Fibroblast of mammary gland (primary cell): ENCODE measurements at regions not wholly inside any gene's neighbourhood (a gene's known extent, or its start where the extent isn't known, plus 50 kb on each side); places are given as distances from the start of the nearest gene placed in this dataset.
"Not testable (repeated sequence)": the region's sequence is repeated elsewhere in the genome, so short reads cannot be mapped to it uniquely, and the experiment has no call there.

ENCODE experiments used
- DNase-seq: peaks from one replicate; pipeline ENCODE4 v3.0.0-alpha.2; 2010; ENCODE audit warnings: low read depth
- H3K4me3 ChIP-seq: 2 replicates; pipeline ENCODE4 v1.5.1; 2011; ENCODE audit warnings: low read depth, mild to moderate bottlenecking, low read length, moderate library complexity; ENCODE audit not compliant: control insufficient read depth
- TF ChIP-seq, protein P1 (sequence below): conservative IDR thresholded peaks from 2 replicates; pipeline ENCODE4 v1.5.1; 2011; ENCODE audit warnings: low read depth, low read length, inconsistent platforms; ENCODE audit not compliant: control insufficient read depth, insufficient read depth

DNA sequence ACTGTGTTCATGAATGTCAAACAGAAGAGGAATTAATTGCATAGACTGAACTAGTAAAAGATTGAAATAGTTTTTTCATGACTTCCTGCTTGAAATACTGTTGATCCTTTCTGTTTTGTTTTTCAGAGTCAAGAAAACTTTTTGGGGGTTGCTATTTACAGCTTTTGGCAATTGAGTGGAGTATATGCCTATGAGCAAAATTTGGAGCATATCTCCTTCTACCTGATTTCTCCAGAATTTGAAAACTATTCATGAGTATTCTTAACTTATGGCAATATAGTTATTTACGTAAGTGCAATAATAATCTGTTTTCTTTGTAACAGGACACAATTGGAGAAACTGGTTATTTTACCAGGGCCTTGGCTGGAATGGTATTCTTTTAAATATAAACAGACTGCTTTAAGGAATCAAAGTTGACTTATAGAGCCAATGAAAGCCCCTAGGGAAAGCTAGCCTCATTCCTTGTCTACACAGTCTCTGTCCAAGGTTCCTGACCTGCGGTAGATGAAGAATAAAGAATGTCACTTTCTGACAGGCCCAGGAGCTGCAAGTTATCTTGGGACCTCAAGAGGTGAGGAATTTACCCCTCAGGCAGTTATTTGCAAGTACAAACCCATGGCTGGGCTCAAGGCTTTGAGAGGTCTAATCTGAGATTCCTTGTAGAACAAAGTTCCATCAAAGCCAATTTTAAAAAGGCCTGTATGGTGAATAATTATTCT is 193.5 kb upstream of the NDUFV2 start:
- DNase-seq, result no peak
- TF ChIP-seq, protein P1, sequence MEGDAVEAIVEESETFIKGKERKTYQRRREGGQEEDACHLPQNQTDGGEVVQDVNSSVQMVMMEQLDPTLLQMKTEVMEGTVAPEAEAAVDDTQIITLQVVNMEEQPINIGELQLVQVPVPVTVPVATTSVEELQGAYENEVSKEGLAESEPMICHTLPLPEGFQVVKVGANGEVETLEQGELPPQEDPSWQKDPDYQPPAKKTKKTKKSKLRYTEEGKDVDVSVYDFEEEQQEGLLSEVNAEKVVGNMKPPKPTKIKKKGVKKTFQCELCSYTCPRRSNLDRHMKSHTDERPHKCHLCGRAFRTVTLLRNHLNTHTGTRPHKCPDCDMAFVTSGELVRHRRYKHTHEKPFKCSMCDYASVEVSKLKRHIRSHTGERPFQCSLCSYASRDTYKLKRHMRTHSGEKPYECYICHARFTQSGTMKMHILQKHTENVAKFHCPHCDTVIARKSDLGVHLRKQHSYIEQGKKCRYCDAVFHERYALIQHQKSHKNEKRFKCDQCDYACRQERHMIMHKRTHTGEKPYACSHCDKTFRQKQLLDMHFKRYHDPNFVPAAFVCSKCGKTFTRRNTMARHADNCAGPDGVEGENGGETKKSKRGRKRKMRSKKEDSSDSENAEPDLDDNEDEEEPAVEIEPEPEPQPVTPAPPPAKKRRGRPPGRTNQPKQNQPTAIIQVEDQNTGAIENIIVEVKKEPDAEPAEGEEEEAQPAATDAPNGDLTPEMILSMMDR, result no peak

DNA sequence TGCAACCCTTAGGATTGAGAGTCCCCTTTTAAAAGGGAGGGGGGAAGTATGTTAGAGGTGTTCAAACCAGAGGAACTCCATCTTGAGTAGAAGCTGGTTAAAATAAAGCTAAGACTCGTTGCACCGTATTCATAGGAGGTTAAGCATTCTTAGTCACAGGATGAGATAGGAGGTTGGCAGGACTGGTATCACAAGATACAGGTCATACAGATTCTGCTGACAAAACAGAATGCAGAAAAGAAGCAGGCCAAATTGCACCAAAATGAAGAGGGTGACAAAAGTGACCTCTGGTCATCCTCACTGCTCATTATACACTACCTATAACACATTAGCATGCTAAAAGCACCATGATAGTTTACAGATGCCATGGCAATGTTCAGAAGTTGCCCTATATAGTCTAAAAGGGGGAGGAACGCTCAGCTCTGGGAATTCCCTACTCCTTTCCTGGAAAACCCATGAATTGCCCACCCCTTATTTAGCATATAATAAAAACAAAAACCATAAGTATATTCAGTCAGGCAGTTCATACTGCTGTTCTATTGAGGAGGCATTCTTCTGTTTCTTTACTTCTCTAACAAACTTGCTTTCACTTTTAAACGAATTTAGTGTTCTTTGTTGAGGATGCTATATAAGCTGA is 192.2 kb upstream of the NDUFV2 start:
- DNase-seq, result no peak
- TF ChIP-seq, protein P1, result no peak
- no peak overlapping the region for H3K4me3 ChIP-seq

More for the DNA sequence above, 193.5 kb upstream of the NDUFV2 start:
- no peak overlapping the region for H3K4me3 ChIP-seq

DNA sequence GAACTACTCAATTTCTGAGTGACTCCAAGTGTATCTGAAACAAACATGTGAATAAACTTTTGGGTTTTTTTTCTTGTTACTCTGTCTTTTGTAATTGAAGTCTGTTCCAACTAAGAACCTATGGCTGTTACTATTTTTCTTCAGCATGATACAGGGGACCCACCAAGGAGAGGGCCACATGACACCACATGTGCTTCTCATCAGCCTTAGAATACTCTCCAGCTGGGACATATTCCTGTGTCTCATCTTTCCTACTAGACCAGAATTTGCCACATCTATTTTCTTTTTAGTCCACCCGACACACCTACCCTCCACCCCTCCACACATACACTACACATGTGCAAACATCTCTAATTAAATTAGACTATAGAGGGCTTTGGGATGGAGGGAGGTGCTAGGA is 191.7 kb upstream of the NDUFV2 start:
- no peak overlapping the region for H3K4me3 ChIP-seq
- DNase-seq, result no peak
- TF ChIP-seq, protein P1, result no peak

DNA sequence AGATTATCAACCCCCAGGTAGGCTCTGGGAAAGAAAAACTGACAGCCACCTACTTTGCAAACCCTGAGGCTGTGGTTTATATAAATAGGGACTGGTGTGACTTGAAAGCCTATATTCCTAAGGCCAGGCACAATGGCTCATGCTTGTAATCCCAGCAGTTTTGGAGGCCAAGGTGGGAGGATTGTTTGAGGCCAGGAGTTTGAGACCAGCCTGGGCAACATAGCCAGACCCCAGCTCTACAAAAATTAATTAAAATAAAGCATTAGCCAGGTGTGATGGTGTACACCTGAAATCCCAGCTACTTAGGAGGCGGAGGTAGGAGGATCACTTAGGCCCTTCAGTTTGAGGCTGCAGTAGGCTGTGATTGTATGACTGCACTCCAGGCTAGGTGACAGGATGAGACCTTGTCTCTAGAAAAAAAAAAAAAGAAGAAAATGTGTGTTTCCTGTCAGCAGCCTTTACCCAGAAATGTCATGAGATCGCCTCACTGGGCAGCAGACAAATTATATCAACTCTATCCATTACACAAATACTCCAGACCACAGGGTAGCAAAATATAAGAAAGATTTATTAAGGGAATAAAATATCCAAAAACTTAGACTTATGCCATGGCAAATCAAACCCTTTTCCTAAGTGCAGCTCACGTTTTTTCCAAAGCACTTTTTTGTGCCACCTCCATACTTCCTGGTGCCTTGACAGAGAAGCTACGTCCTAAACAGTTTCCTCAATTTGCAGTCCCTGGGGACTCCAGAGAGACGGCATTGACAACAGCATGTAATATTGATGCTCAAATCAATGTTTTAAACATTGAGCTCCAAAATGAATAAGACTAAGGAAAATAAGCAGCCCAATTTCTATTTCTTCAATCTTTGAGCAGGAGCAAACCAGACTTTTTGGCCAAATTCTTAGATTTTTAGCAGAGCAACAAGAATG is 190.8 kb upstream of the NDUFV2 start:
- TF ChIP-seq, protein P1, result no peak
- DNase-seq, result no peak
- H3K4me3 ChIP-seq, result no peak overlapping the region

DNA sequence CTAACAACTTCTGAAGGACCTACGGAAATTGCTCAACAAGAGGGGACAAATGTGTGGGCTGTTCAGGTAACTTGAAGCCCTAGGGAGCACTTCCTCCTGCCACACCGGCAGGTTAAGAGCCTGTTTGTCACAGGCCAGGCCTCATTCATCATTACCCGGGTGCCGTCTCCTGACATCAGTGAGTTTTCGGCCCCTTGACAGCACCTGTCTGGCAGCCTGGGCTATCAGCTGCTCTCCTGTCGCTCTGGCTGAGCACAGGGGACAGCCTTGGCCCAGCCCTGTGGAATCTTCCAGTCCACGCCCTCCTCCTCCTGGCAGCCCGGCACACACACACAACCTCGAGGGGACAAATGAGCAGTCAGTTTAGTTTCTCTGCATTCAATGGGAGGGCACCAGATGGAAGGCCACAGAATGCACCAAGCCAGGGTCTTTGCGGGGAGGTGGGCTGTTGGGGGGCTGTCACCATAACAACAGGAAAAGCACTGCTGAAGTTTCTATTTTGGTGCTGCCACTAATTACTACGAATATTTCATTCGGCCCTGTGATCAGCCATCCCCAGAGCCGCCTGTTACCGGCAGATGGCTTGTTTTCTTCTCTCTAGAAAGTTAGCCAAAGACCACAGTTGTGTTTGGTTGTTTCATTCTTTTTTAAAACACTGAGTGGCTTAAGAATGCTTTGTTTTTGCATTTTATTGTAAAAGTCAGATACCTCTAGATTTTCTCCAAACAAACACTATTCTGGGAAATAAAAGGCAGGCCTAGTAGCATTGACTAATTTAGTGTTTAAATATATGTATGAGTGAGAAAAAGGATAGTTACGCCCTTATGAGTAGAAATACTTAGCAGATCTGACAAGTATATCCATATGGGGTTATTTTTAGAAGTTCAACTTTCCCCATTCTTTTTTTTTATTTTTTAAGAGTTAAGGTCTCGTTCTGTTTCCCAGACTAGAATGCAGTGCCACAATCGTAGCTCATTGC is 189.9 kb upstream of the NDUFV2 start:
- TF ChIP-seq, protein P1, result no peak
- no peak for DNase-seq
- H3K4me3 ChIP-seq, result no peak overlapping the region

DNA sequence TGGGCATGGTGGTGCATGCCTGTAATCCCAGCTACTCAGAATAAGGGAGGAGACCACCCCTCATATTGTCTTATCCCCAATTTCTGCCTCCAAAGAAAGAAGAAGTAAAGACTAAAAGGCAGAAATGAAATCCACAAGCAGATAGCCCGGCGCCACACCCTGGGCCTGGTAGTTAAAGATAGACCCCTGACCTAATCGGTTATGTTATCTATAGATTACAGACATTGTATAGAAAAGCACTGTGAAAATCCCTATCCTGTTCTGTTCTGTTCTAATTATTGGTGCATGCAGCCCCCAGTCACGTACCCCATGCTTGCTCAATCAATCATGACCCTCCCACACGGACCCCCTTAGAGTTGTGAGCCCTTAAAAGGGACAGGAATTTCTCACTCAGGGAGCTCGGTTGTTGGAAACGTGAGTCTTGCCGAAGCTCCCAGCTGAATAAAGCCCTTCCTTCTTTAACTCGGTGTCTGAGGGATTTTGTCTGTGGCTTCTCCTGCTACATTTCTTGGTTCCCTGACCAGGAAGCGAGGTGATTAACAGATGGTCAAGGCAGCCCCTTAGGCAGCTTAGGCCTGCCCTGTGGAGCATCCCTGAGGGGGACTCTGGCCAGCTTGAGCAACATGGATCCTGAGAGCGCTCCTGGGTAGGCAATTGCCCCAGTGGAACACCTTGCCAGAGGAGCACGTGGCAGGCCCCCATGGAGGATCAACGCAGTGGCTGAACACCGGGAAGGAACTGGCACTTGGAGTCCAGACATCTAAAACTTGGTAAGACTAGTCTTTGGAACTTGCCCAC is 188.7 kb upstream of the NDUFV2 start:
- not testable (repeated sequence) for DNase-seq, H3K4me3 ChIP-seq

DNA sequence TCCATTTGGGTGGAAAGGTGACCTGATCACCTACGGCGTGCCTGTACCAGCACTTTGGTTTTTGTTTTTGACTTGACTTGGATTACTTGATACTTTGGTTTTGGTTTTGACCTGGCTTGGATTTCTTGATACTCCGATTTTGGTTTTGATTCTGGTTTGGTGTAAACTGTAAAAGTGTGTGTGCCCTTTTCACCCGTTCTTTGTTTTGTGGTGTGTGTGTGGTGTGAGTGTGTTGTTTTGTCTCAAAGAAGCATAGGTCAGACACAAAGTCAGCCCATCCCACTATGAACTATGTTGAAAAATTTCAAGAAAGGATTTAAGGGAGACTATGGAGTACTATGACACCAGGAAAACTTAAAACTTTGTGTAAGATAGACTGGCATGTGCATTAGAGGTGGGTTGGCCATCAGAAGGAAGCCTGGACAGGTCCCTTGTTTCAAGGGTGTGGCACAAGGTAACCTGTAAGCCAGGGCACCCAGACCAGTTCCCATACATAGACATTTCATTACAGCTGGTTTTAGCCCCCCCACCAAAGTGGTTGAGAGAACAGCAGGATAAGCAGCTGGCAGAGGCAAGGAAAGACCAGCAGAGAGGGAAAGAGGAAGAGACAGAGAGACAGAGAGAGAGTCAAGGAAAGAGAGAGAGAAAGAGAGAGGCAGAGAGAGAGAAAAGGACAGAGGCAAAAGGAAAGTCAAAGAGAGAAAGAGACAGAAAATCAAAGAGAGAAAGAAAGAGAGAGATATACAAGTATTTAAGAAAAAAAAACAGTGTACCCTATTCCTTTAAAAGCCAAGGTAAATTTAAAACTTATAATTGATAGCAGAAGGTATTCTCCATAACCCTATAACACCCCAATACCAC is 187.9 kb upstream of the NDUFV2 start:
- DNase-seq, H3K4me3 ChIP-seq: not testable (repeated sequence)
